T-helper 2 cell treated with Interferon-gamma antibody and Interleukin-4, amounts not matched to agents 100 ng/mL and 5 ng/mL, for 36 hours (primary cell): ENCODE measurements at regions not wholly inside any gene's neighbourhood (a gene's known extent, or its start where the extent isn't known, plus 50 kb on each side); places are given as distances from the start of the nearest gene placed in this dataset.

Experiments used
- intact Hi-C: fragments of 100-400 bp; cut with micrococcal nuclease; formaldehyde crosslinking; loops from one replicate; pipeline ENCODE4 v1.15.1; 2023

- intact Hi-C loops: no loop called here
Observed at GRCh38 chr6:93083337-93084230, 335.8 kb downstream of the EPHA7 start.

GRCh38 chr6:93081901-93082300, 337.5 kb downstream of the EPHA7 start:
- intact Hi-C loops: no loop called here

GRCh38 chr6:93079061-93079460, 340.3 kb downstream of the EPHA7 start:
- intact Hi-C loops: no loop called here

GRCh38 chr6:93073811-93074210, 345.5 kb downstream of the EPHA7 start:
- intact Hi-C loops: no loop called here

GRCh38 chr6:93069856-93070255, 349.5 kb downstream of the EPHA7 start:
- intact Hi-C loops: no loop called here

- intact Hi-C loops: no loop called here
Observed at GRCh38 chr6:93059911-93060310, 359.4 kb downstream of the EPHA7 start.

GRCh38 chr6:93057584-93057983, 361.8 kb downstream of the EPHA7 start:
- intact Hi-C loops: no loop called here

- intact Hi-C loops: no loop called here
Observed at GRCh38 chr6:93048381-93048780, 371.0 kb downstream of the EPHA7 start.

GRCh38 chr6:93047033-93047432, 372.3 kb downstream of the EPHA7 start:
- intact Hi-C loops: no loop called here

- intact Hi-C loops: no loop called here
Observed at GRCh38 chr6:93045156-93045555, 374.2 kb downstream of the EPHA7 start.

- intact Hi-C loops: no loop called here
Observed at GRCh38 chr6:93040375-93040774, 379.0 kb downstream of the EPHA7 start.

- intact Hi-C loops: no loop called here
Observed at GRCh38 chr6:93036835-93037234, 382.5 kb downstream of the EPHA7 start.

GRCh38 chr6:93035756-93036155, 383.6 kb downstream of the EPHA7 start:
- intact Hi-C loops: no loop called here

- intact Hi-C loops: no loop called here
Observed at GRCh38 chr6:93021235-93021915, 398.0 kb downstream of the EPHA7 start.

- intact Hi-C loops: no loop called here
Observed at GRCh38 chr6:93017626-93018025, 401.7 kb downstream of the EPHA7 start.

GRCh38 chr6:93017213-93017612, 402.1 kb downstream of the EPHA7 start:
- intact Hi-C loops: no loop called here

GRCh38 chr6:93013054-93013453, 406.3 kb downstream of the EPHA7 start:
- intact Hi-C loops: no loop called here

- intact Hi-C loops: no loop called here
Observed at GRCh38 chr6:93008375-93008774, 411.0 kb downstream of the EPHA7 start.

- intact Hi-C loops: no loop called here
Observed at GRCh38 chr6:92989656-92990055, 429.7 kb downstream of the EPHA7 start.

GRCh38 chr6:92979281-92979680, 440.1 kb downstream of the EPHA7 start:
- intact Hi-C loops: no loop called here

- intact Hi-C loops: no loop called here
Observed at GRCh38 chr6:92977018-92977417, 442.3 kb downstream of the EPHA7 start.

- intact Hi-C loops: no loop called here
Observed at GRCh38 chr6:92967362-92967761, 452.0 kb downstream of the EPHA7 start.

GRCh38 chr6:92962846-92963245, 456.5 kb downstream of the EPHA7 start:
- intact Hi-C loops: no loop called here
